Suprapubic skin (tissue), 4 donors: ENCODE measurements at regions not wholly inside any gene's neighbourhood (a gene's known extent, or its start where the extent isn't known, plus 50 kb on each side); places are given as distances from the start of the nearest gene placed in this dataset.

Experiments
- DNase-seq, 2 donors: peaks; one replicate each; pipeline ENCODE4 v3.0.0-alpha.2; 2019; ENCODE audit warnings: low spot score in 2 of 2
- H3K27ac ChIP-seq: fragments of 200-600 bp; sonication (generic); one replicate; pipeline ENCODE4 v1.5.1; 2019
- H3K27me3 ChIP-seq: fragments of 200-600 bp; sonication (generic); one replicate; pipeline ENCODE4 v1.5.1; 2019
- H3K36me3 ChIP-seq: fragments of 200-600 bp; sonication (generic); one replicate; pipeline ENCODE4 v1.5.1; 2019
- H3K4me1 ChIP-seq: fragments of 200-600 bp; sonication (generic); one replicate; pipeline ENCODE4 v1.5.1; 2019
- H3K4me3 ChIP-seq: fragments of 200-600 bp; sonication (generic); one replicate; pipeline ENCODE4 v1.5.1; 2019; ENCODE audit warnings: mild to moderate bottlenecking
- H3K9me3 ChIP-seq: fragments of 200-600 bp; sonication (generic); one replicate; pipeline ENCODE4 v1.5.1; 2019
- CTCF ChIP-seq, 2 donors: fragments of 200-600 bp in 1 of 2; fragments of 450-650 bp in 1 of 2; sonication (generic) in 1 of 2; IDR thresholded peaks; one replicate each; pipeline ENCODE4 v1.5.1; 2016 to 2019; ENCODE audit warnings: antibody characterized with exemption in 2 of 2, mild to moderate bottlenecking in 1 of 2, moderate library complexity in 1 of 2
- EP300 ChIP-seq: sonication (generic); formaldehyde crosslinking; IDR thresholded peaks from one replicate; pipeline ENCODE4 v1.6.1; 2017; ENCODE audit warnings: antibody characterized with exemption
- POLR2A ChIP-seq, 2 donors: fragments of 450-650 bp; IDR thresholded peaks; one replicate each; pipeline ENCODE4 v1.6.1; 2017; ENCODE audit warnings: antibody characterized with exemption in 2 of 2, mild to moderate bottlenecking in 2 of 2, moderate library complexity in 2 of 2
- POLR2AphosphoS5 ChIP-seq, 3 donors: sonication (generic); formaldehyde crosslinking; IDR thresholded peaks; one replicate each; pipeline ENCODE4 v1.6.1; 2017; ENCODE audit warnings: antibody characterized with exemption in 3 of 3
- WGBS: methylation state at CpG from one replicate; pipeline ENCODE4 v1.1.5; 2018; 5-methylcytosine and 5-hydroxymethylcytosine counted together

DNA sequence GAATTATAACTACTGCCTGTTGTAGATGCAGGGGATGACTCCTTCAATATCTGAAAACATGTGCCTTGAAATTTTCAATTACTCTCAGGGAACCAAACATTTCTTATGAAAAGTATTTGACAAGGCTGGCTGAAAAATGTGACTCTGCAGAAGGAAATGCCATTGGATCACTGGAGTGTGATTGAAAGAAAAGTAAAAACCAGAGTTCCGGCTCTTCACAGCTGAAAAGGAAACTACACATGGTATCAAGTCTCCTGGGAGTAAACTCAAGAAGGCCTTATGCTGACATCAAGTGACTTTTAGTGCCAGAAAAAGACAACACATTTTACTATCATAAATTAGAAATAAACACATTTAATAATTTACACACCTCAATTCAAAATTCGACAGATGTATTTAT, 693.0 kb downstream of the LRFN5 start:
- DNase-seq = no peak
- no peaks in the 10 kb centered on the region for H3K4me1 ChIP-seq
- 59% methylated on average over 2 of the region's 2 CpGs for WGBS
- H3K27me3 ChIP-seq = no peaks in the 10 kb centered on the region
- H3K4me3 ChIP-seq = no peak overlapping the region
- H3K9me3 ChIP-seq = no peaks in the 10 kb centered on the region
- H3K27ac ChIP-seq = no peak overlapping the region
- H3K36me3 ChIP-seq = no peaks in the 10 kb centered on the region
- TF ChIP-seq POLR2A (IDR thresholded peaks at IDR 0.05) = no peak

DNA sequence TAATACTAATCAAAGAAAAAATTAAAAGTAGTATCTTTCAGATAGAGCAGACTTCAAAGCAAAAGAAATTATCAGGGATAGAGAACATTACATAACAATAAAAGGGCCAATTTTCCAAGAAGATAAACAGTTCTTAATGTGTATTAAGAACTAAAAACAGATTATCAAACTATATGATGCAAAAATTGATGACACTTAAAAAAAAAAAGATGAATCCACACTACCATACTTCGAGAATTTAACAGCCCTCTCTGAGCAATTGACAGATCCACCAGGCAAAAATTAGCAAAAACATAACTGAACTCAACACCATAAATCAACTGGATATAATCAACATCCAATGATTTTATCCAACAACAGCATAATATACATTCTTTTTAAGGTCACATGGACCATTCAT, 686.5 kb downstream of the LRFN5 start:
- no peak for DNase-seq
- WGBS = 67% methylated on average over 1 of the region's 1 CpG
- Histone ChIP-seq H3K36me3 (no peaks in the 10 kb centered on the region), H3K9me3 (peaks cover 4% of the 10 kb centered on the region), H3K4me1 (no peaks in the 10 kb centered on the region), H3K27ac (no peak overlapping the region), H3K4me3 (no peak overlapping the region), H3K27me3 (no peaks in the 10 kb centered on the region)
- no peak for TF ChIP-seq POLR2AphosphoS5 (IDR thresholded peaks at IDR 0.05)
- TF ChIP-seq POLR2A (IDR thresholded peaks at IDR 0.05) = no peak
- TF ChIP-seq CTCF (IDR thresholded peaks at IDR 0.05) = no peak
- no peak for TF ChIP-seq EP300

- Histone ChIP-seq H3K27ac (no peak overlapping the region), H3K27me3 (no peaks in the 10 kb centered on the region), H3K4me1 (no peaks in the 10 kb centered on the region), H3K9me3 (no peaks in the 10 kb centered on the region), H3K36me3 (no peaks in the 10 kb centered on the region), H3K4me3 (no peak overlapping the region)
- TF ChIP-seq CTCF (IDR thresholded peaks at IDR 0.05) (no peak), POLR2A (IDR thresholded peaks at IDR 0.05) (no peak), EP300 (no peak), POLR2AphosphoS5 (IDR thresholded peaks at IDR 0.05) (no peak)
- 73% methylated on average over 2 of the region's 2 CpGs for WGBS
- no peak for DNase-seq
Observed at GRCh38 chr14:42277840-42278239, 671.2 kb downstream of the LRFN5 start.

DNA sequence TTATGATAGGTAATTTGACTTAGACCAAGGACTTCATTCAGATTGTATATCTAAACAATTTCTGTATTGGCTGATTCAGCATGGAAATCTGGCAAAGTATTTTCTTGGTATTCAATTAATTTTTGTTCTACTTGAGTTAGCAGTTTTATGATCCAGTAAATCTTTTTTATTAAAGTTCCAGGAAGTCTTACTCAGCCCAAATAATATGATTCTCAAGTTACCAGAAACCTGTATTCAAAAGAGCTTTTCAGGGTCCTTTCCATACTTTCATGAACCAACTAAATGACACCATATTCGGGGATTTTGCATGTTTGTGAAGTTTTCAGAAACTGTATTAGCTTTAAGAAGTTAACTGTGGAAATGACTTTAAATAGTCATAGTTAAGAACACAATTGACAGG, 662.6 kb downstream of the LRFN5 start:
- no peaks in the 10 kb centered on the region for H3K27me3 ChIP-seq
- 68% methylated on average over 1 of the region's 1 CpG for WGBS
- no peaks in the 10 kb centered on the region for H3K9me3 ChIP-seq
- H3K4me1 ChIP-seq = no peaks in the 10 kb centered on the region
- no peak for DNase-seq
- no peaks in the 10 kb centered on the region for H3K36me3 ChIP-seq
- H3K27ac ChIP-seq = no peak overlapping the region
- H3K4me3 ChIP-seq = no peak overlapping the region
- TF ChIP-seq CTCF (IDR thresholded peaks at IDR 0.05) (no peak), POLR2AphosphoS5 (IDR thresholded peaks at IDR 0.05) (no peak), EP300 (no peak), POLR2A (IDR thresholded peaks at IDR 0.05) (no peak)

- TF ChIP-seq POLR2AphosphoS5 (IDR thresholded peaks at IDR 0.05) (no peak), CTCF (IDR thresholded peaks at IDR 0.05) (no peak), EP300 (no peak), POLR2A (IDR thresholded peaks at IDR 0.05) (no peak)
- no peaks in the 10 kb centered on the region for H3K27me3 ChIP-seq
- H3K4me3 ChIP-seq = no peak overlapping the region
- 89% methylated on average over 2 of the region's 2 CpGs for WGBS
- H3K27ac ChIP-seq = no peak overlapping the region
- H3K9me3 ChIP-seq = peaks cover 4% of the 10 kb centered on the region
- DNase-seq = no peak
- H3K36me3 ChIP-seq = no peaks in the 10 kb centered on the region
- no peaks in the 10 kb centered on the region for H3K4me1 ChIP-seq
Observed at GRCh38 chr14:42248131-42248530, 641.5 kb downstream of the LRFN5 start.

DNA sequence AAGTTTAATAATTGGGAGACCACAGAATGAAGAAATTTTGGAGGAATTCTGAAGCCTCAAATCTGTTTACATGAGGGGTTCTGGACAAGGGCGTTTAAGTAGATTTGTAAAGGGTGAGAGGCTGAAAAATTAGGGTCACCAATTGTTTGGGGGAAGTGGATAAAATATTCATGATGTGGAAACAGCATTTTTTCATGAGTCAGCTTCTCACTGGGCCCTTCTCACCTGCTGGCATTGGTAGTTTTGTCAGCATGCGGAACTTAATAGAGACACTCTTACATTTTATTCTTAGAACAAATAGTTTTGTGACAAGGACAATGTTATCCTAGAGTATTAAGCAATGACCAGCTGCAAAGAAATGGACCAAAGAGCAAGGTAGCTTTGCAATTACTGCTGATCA, 634.4 kb downstream of the LRFN5 start:
- no peaks in the 10 kb centered on the region for H3K4me1 ChIP-seq
- no peaks in the 10 kb centered on the region for H3K36me3 ChIP-seq
- H3K27ac ChIP-seq = no peak overlapping the region
- H3K4me3 ChIP-seq = no peak overlapping the region
- H3K9me3 ChIP-seq = peaks cover 4% of the 10 kb centered on the region
- no peaks in the 10 kb centered on the region for H3K27me3 ChIP-seq
- no peak for DNase-seq
- WGBS = 89% methylated on average over 2 of the region's 2 CpGs
- TF ChIP-seq EP300 = no peak
- no peak for TF ChIP-seq CTCF (IDR thresholded peaks at IDR 0.05)
